Esophagus squamous epithelium (tissue), 4 donors: ENCODE measurements at regions not wholly inside any gene's neighbourhood (a gene's known extent, or its start where the extent isn't known, plus 50 kb on each side); places are given as distances from the start of the nearest gene placed in this dataset.

Source experiments
- CTCF ChIP-seq, 6 experiments: fragments of 450-650 bp in 4 of 6; fragments of 200-600 bp in 2 of 6; sonication (generic) in 2 of 6; IDR thresholded peaks; one replicate each; pipeline ENCODE4 v1.5.1; 2016 to 2019; ENCODE audit warnings: antibody characterized with exemption in 6 of 6, mild to moderate bottlenecking in 4 of 6, moderate library complexity in 4 of 6
- POLR2A ChIP-seq, 4 donors: fragments of 450-650 bp; IDR thresholded peaks; one replicate each; pipeline ENCODE4 v1.6.1; 2017; ENCODE audit warnings: antibody characterized with exemption in 4 of 4, mild to moderate bottlenecking in 4 of 4, moderate library complexity in 3 of 4

GRCh38 chr1:53379662-53380002 lies 51.8 kb upstream of the LRP8 start:
- TF ChIP-seq CTCF (IDR thresholded peaks at IDR 0.05) (no peak), POLR2A (IDR thresholded peaks at IDR 0.05) (no peak)
